ENCODE measurements at regions not wholly inside any gene's neighbourhood (a gene's known extent, or its start where the extent isn't known, plus 50 kb on each side); places are given as distances from the start of the nearest gene placed in this dataset.

GRCh38 chr16:72565106-72565505 lies 393.2 kb upstream of the PMFBP1 start:
- H3K27me3 ChIP-seq (ENCODE audit: insufficient read depth, low read length) = no peaks in the 10 kb centered on the region
- no peak overlapping the region for H3K4me3 ChIP-seq (ENCODE audit: insufficient read depth, low read length)
- H3K4me1 ChIP-seq (ENCODE audit: insufficient read depth, low read length) = peaks cover 8% of the 10 kb centered on the region
- H3K36me3 ChIP-seq (ENCODE audit: insufficient read depth, low read length) = no peaks in the 10 kb centered on the region
- H3K4me2 ChIP-seq (ENCODE audit: insufficient read depth, low read length) = no peak overlapping the region
- TF ChIP-seq CTCF (IDR thresholded peaks at IDR 0.05; ENCODE audit: extremely low read depth, low read depth, low read length) = no peak
- no peak for DNase-seq (ENCODE audit: insufficient read length, low spot score, missing footprints)
- no peaks in the 10 kb centered on the region for H3K9me3 ChIP-seq (ENCODE audit: low read depth, low read length)
- no peak overlapping the region for H2AFZ ChIP-seq (ENCODE audit: low read length)
- H3K27ac ChIP-seq (ENCODE audit: low read depth, low read length) = no peak overlapping the region
- H4K20me1 ChIP-seq (ENCODE audit: insufficient read depth, low read length) = no peaks in the 10 kb centered on the region
- H3K79me2 ChIP-seq (ENCODE audit: insufficient read depth, low read length) = no peaks in the 10 kb centered on the region

GRCh38 chr16:72560617-72561016 lies 388.7 kb upstream of the PMFBP1 start:
- Histone ChIP-seq H4K20me1 (ENCODE audit: insufficient read depth, low read length) (no peaks in the 10 kb centered on the region), H3K4me3 (ENCODE audit: insufficient read depth, low read length) (no peak overlapping the region), H3K79me2 (ENCODE audit: insufficient read depth, low read length) (no peaks in the 10 kb centered on the region), H2AFZ (ENCODE audit: low read length) (no peak overlapping the region), H3K36me3 (ENCODE audit: insufficient read depth, low read length) (no peaks in the 10 kb centered on the region), H3K27ac (ENCODE audit: low read depth, low read length) (no peak overlapping the region), H3K4me2 (ENCODE audit: insufficient read depth, low read length) (no peak overlapping the region), H3K27me3 (ENCODE audit: insufficient read depth, low read length) (no peaks in the 10 kb centered on the region), H3K9me3 (ENCODE audit: low read depth, low read length) (no peaks in the 10 kb centered on the region), H3K4me1 (ENCODE audit: insufficient read depth, low read length) (peaks cover 8% of the 10 kb centered on the region)
- DNase-seq (ENCODE audit: insufficient read length, low spot score, missing footprints) = peak; percentile 23
- TF ChIP-seq CTCF (IDR thresholded peaks at IDR 0.05; ENCODE audit: extremely low read depth, low read depth, low read length) = no peak

- H2AFZ ChIP-seq (ENCODE audit: low read length) = no peak overlapping the region
- no peak for TF ChIP-seq CTCF (IDR thresholded peaks at IDR 0.05; ENCODE audit: extremely low read depth, low read depth, low read length)
- no peaks in the 10 kb centered on the region for H3K27me3 ChIP-seq (ENCODE audit: insufficient read depth, low read length)
- H3K9me3 ChIP-seq (ENCODE audit: low read depth, low read length) = no peaks in the 10 kb centered on the region
- H3K4me2 ChIP-seq (ENCODE audit: insufficient read depth, low read length) = no peak overlapping the region
- no peak for DNase-seq (ENCODE audit: insufficient read length, low spot score, missing footprints)
- no peak overlapping the region for H3K4me3 ChIP-seq (ENCODE audit: insufficient read depth, low read length)
- peaks cover 8% of the 10 kb centered on the region for H3K4me1 ChIP-seq (ENCODE audit: insufficient read depth, low read length)
- no peaks in the 10 kb centered on the region for H3K36me3 ChIP-seq (ENCODE audit: insufficient read depth, low read length)
- no peaks in the 10 kb centered on the region for H4K20me1 ChIP-seq (ENCODE audit: insufficient read depth, low read length)
- H3K27ac ChIP-seq (ENCODE audit: low read depth, low read length) = no peak overlapping the region
- no peaks in the 10 kb centered on the region for H3K79me2 ChIP-seq (ENCODE audit: insufficient read depth, low read length)
Observed at GRCh38 chr16:72558501-72558900, 386.5 kb upstream of the PMFBP1 start.

GRCh38 chr16:72554935-72555334 lies 383.0 kb upstream of the PMFBP1 start:
- Histone ChIP-seq H2AFZ (ENCODE audit: low read length) (no peak overlapping the region), H3K27ac (ENCODE audit: low read depth, low read length) (no peak overlapping the region), H3K36me3 (ENCODE audit: insufficient read depth, low read length) (no peaks in the 10 kb centered on the region), H4K20me1 (ENCODE audit: insufficient read depth, low read length) (no peaks in the 10 kb centered on the region), H3K4me3 (ENCODE audit: insufficient read depth, low read length) (no peak overlapping the region), H3K4me2 (ENCODE audit: insufficient read depth, low read length) (no peak overlapping the region), H3K4me1 (ENCODE audit: insufficient read depth, low read length) (no peaks in the 10 kb centered on the region), H3K9me3 (ENCODE audit: low read depth, low read length) (no peaks in the 10 kb centered on the region), H3K79me2 (ENCODE audit: insufficient read depth, low read length) (no peaks in the 10 kb centered on the region), H3K27me3 (ENCODE audit: insufficient read depth, low read length) (no peaks in the 10 kb centered on the region)
- DNase-seq (ENCODE audit: insufficient read length, low spot score, missing footprints) = no peak
- TF ChIP-seq CTCF (IDR thresholded peaks at IDR 0.05; ENCODE audit: extremely low read depth, low read depth, low read length) = no peak
